ENCODE measurements at regions not wholly inside any gene's neighbourhood (a gene's known extent, or its start where the extent isn't known, plus 50 kb on each side); places are given as distances from the start of the nearest gene placed in this dataset.

DNA sequence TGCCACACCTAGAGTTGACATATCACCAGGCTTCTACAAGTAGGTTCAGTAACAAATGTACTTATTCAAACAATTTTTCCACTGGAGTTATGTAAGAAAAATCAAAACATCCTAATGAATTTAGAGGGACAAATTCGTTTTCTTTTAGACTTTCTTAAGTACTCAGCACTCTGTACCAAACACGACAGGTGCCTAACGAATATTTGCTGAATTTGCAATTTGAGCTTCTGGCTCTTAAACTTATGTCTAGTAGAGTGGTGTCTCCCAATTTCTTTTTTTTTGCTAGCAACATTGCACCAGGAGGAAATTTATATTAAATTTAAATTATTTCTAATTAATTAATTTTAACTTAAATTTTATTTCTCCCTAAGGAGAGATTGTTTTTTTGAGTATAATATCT lies 397.0 kb downstream of the CNTN3 start:
- TF ChIP-seq EZH2 (IDR thresholded peaks at IDR 0.05; ENCODE audit: borderline replicate concordance, insufficient read depth, low read length, poor library complexity, severe bottlenecking): no peak
- TF ChIP-seq POLR2AphosphoS5 (IDR thresholded peaks at IDR 0.05): no peak
- TF ChIP-seq, protein P1, sequence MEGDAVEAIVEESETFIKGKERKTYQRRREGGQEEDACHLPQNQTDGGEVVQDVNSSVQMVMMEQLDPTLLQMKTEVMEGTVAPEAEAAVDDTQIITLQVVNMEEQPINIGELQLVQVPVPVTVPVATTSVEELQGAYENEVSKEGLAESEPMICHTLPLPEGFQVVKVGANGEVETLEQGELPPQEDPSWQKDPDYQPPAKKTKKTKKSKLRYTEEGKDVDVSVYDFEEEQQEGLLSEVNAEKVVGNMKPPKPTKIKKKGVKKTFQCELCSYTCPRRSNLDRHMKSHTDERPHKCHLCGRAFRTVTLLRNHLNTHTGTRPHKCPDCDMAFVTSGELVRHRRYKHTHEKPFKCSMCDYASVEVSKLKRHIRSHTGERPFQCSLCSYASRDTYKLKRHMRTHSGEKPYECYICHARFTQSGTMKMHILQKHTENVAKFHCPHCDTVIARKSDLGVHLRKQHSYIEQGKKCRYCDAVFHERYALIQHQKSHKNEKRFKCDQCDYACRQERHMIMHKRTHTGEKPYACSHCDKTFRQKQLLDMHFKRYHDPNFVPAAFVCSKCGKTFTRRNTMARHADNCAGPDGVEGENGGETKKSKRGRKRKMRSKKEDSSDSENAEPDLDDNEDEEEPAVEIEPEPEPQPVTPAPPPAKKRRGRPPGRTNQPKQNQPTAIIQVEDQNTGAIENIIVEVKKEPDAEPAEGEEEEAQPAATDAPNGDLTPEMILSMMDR (IDR thresholded peaks at IDR 0.05; ENCODE audit: poor library complexity, severe bottlenecking): no peak
- no peak for TF ChIP-seq SMC3 (conservative IDR thresholded peaks at IDR 0.05; ENCODE audit: poor library complexity)
- no peak for TF ChIP-seq TAF1 (IDR thresholded peaks at IDR 0.05; ENCODE audit: low read depth)
- TF ChIP-seq, protein P2, sequence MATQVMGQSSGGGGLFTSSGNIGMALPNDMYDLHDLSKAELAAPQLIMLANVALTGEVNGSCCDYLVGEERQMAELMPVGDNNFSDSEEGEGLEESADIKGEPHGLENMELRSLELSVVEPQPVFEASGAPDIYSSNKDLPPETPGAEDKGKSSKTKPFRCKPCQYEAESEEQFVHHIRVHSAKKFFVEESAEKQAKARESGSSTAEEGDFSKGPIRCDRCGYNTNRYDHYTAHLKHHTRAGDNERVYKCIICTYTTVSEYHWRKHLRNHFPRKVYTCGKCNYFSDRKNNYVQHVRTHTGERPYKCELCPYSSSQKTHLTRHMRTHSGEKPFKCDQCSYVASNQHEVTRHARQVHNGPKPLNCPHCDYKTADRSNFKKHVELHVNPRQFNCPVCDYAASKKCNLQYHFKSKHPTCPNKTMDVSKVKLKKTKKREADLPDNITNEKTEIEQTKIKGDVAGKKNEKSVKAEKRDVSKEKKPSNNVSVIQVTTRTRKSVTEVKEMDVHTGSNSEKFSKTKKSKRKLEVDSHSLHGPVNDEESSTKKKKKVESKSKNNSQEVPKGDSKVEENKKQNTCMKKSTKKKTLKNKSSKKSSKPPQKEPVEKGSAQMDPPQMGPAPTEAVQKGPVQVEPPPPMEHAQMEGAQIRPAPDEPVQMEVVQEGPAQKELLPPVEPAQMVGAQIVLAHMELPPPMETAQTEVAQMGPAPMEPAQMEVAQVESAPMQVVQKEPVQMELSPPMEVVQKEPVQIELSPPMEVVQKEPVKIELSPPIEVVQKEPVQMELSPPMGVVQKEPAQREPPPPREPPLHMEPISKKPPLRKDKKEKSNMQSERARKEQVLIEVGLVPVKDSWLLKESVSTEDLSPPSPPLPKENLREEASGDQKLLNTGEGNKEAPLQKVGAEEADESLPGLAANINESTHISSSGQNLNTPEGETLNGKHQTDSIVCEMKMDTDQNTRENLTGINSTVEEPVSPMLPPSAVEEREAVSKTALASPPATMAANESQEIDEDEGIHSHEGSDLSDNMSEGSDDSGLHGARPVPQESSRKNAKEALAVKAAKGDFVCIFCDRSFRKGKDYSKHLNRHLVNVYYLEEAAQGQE (IDR thresholded peaks at IDR 0.05; ENCODE audit: borderline replicate concordance): no peak
- no peak overlapping the region for H3K4me3 ChIP-seq (ENCODE audit: low read length)
- no peak overlapping the region for H3K4me2 ChIP-seq (ENCODE audit: low read length)
- no peaks in the 10 kb centered on the region for H3K36me3 ChIP-seq (ENCODE audit: insufficient read depth, low read length)
- no peaks in the 10 kb centered on the region for H3K9me3 ChIP-seq (ENCODE audit: low read length)
- no peak overlapping the region for H3K9ac ChIP-seq (ENCODE audit: low read length)
- H3K79me2 ChIP-seq (replicated peaks; ENCODE audit: insufficient read depth, low read length): no peaks in the 10 kb centered on the region
- no peaks in the 10 kb centered on the region for H3K9me2 ChIP-seq (ENCODE audit: insufficient read depth, low read length)
- H2AFZ ChIP-seq (ENCODE audit: low read depth, low read length): no peak overlapping the region
- H3F3A ChIP-seq (ENCODE audit: insufficient read depth, low read length, poor library complexity, severe bottlenecking): no peaks in the 10 kb centered on the region
- no peak overlapping the region for H3K27ac ChIP-seq (ENCODE audit: low read length)
- no peaks in the 10 kb centered on the region for H3K27me3 ChIP-seq (ENCODE audit: insufficient read depth, low read depth, low read length)
- no peaks in the 10 kb centered on the region for H4K20me1 ChIP-seq (ENCODE audit: insufficient read depth)

DNA sequence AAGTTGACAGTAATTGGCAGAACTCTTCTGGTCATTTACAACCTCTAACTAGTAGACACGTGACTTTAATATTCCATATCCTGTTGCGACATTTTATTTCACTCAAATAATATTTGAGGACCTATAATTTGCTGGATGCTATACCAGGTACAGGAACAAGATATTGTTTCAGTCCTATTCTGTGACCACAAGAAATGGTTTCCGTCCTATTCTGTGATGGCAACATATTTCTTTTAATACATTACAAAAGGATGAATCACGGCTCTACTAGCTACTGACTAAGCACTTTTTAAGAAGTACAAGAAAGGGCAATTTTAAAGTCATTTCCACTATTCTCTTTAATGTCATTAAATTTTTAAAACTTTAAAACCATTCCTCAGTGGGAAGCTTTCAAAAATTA lies 400.2 kb downstream of the CNTN3 start:
- Histone ChIP-seq H3K9ac (ENCODE audit: low read length) (no peak overlapping the region), H3K36me3 (ENCODE audit: insufficient read depth, low read length) (no peaks in the 10 kb centered on the region), H3K9me3 (ENCODE audit: low read length) (no peaks in the 10 kb centered on the region), H4K20me1 (ENCODE audit: insufficient read depth) (no peaks in the 10 kb centered on the region), H3K4me3 (ENCODE audit: low read length) (no peak overlapping the region), H3K79me2 (replicated peaks; ENCODE audit: insufficient read depth, low read length) (no peaks in the 10 kb centered on the region), H3K27ac (ENCODE audit: low read length) (no peak overlapping the region), H2AFZ (ENCODE audit: low read depth, low read length) (no peak overlapping the region), H3K9me2 (ENCODE audit: insufficient read depth, low read length) (no peaks in the 10 kb centered on the region), H3F3A (ENCODE audit: insufficient read depth, low read length, poor library complexity, severe bottlenecking) (no peaks in the 10 kb centered on the region), H3K27me3 (ENCODE audit: insufficient read depth, low read depth, low read length) (no peaks in the 10 kb centered on the region), H3K4me2 (ENCODE audit: low read length) (no peak overlapping the region)
- TF ChIP-seq, protein P2 (IDR thresholded peaks at IDR 0.05; ENCODE audit: borderline replicate concordance): no peak
- TF ChIP-seq, protein P1 (IDR thresholded peaks at IDR 0.05; ENCODE audit: poor library complexity, severe bottlenecking): no peak
- TF ChIP-seq POLR2AphosphoS5 (IDR thresholded peaks at IDR 0.05) (no peak), TAF1 (IDR thresholded peaks at IDR 0.05; ENCODE audit: low read depth) (no peak), EP300 (conservative IDR thresholded peaks at IDR 0.05; ENCODE audit: poor library complexity, severe bottlenecking) (no peak), RAD21 (conservative IDR thresholded peaks at IDR 0.05) (no peak), MXI1 (conservative IDR thresholded peaks at IDR 0.05; ENCODE audit: poor library complexity, severe bottlenecking) (no peak), SMC3 (conservative IDR thresholded peaks at IDR 0.05; ENCODE audit: poor library complexity) (no peak), EZH2 (IDR thresholded peaks at IDR 0.05; ENCODE audit: borderline replicate concordance, insufficient read depth, low read length, poor library complexity, severe bottlenecking) (no peak)
